HFF-Myc (cell line): ENCODE measurements at regions not wholly inside any gene's neighbourhood (a gene's known extent, or its start where the extent isn't known, plus 50 kb on each side); places are given as distances from the start of the nearest gene placed in this dataset.

Experiments used
- DNase-seq: peaks from one replicate; pipeline ENCODE4 v3.0.0-alpha.2; 2011; ENCODE audit warnings: low read depth; ENCODE audit errors: extremely low read depth
- H3K4me3 ChIP-seq: replicated peaks from 2 replicates; pipeline ENCODE4 v1.5.1; 2011; ENCODE audit warnings: low read depth, mild to moderate bottlenecking, control low read depth, low read length
- TF ChIP-seq, protein P1 (sequence below): IDR thresholded peaks from 2 replicates; pipeline ENCODE4 v1.5.1; 2012; ENCODE audit warnings: mild to moderate bottlenecking, low read depth, low read length, control low read depth; ENCODE audit errors: missing control alignments

DNA sequence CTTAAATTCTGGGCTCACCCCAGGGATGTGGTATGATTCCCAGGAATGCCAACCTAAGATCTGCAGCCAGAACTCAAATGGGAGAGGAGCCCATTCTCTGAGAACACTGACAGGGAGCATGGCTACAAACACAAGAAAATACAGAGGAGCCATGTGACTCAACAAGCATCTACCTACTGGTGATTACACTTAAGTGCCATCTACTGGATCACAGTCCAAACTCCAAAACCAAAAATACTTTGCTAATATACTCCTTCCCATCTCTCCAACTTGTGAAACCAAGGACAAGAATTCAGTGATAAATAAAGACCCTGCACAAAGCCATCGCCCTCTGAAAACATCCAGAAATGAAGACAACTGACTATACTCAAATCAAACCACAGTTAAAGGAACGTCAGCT, 116.9 kb downstream of the NR4A2 start:
- no peak overlapping the region for H3K4me3 ChIP-seq
- TF ChIP-seq, protein P1, sequence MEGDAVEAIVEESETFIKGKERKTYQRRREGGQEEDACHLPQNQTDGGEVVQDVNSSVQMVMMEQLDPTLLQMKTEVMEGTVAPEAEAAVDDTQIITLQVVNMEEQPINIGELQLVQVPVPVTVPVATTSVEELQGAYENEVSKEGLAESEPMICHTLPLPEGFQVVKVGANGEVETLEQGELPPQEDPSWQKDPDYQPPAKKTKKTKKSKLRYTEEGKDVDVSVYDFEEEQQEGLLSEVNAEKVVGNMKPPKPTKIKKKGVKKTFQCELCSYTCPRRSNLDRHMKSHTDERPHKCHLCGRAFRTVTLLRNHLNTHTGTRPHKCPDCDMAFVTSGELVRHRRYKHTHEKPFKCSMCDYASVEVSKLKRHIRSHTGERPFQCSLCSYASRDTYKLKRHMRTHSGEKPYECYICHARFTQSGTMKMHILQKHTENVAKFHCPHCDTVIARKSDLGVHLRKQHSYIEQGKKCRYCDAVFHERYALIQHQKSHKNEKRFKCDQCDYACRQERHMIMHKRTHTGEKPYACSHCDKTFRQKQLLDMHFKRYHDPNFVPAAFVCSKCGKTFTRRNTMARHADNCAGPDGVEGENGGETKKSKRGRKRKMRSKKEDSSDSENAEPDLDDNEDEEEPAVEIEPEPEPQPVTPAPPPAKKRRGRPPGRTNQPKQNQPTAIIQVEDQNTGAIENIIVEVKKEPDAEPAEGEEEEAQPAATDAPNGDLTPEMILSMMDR: no peak
- DNase-seq: no peak

DNA sequence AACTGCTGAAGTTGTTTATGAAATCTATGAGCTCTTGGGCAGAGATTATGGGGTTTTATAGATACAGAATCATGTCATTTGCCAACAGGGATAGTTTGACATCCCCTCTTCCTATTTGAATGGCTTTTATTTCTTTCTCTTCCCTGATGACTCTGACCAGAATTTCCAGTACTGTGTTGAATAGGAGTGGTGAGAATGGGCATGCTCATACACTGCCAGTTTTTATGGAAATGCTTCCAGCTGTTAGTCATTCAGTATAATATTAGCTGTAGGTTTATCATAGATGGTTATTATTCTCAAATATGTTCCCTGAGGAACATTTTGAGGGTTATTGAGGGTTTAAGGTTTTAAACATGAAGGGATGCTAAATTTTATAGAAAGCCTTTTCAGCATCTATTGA, 121.2 kb downstream of the NR4A2 start:
- TF ChIP-seq, protein P1: no peak
- H3K4me3 ChIP-seq: no peak overlapping the region
- no peak for DNase-seq

DNA sequence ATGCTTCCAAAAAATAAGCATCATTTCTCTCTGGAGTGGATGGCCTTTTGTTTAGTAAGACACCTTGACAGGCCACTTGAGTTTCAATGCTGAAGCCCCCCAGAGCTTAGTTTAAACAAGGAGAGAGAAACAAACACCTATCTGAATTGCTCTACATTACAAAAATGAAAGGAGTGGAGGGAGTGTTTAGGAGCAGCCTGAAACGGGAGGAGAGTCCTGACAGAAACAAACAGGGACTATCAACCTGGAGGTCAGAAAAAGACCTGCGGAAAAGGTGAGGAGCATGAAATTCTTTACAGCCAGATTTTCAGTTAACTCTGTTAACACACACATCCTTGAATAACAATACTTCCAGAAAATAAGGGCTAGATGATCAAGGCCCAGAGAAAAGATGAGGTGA, 126.2 kb downstream of the NR4A2 start:
- H3K4me3 ChIP-seq: no peak overlapping the region
- no peak for DNase-seq
- TF ChIP-seq, protein P1: no peak

DNA sequence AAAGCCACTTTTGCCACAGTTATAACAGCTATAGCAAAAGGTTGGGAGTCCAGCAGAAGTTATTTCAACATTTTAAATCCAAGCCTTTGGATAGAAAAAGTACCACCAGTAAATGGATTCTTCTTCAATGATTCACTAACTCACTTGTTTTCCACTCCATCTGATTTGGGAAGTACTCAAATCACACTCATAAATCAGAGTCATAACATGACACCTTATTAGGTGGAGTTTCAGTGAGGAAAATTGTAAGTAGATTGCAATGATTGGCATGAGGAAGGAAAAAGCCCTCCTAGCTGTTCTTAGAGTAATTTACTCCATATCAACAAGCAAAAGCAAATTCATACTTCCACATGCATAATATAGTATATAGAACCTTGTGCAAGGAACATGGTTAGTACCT, 132.9 kb downstream of the NR4A2 start:
- TF ChIP-seq, protein P1: no peak
- H3K4me3 ChIP-seq: no peak overlapping the region
- no peak for DNase-seq

DNA sequence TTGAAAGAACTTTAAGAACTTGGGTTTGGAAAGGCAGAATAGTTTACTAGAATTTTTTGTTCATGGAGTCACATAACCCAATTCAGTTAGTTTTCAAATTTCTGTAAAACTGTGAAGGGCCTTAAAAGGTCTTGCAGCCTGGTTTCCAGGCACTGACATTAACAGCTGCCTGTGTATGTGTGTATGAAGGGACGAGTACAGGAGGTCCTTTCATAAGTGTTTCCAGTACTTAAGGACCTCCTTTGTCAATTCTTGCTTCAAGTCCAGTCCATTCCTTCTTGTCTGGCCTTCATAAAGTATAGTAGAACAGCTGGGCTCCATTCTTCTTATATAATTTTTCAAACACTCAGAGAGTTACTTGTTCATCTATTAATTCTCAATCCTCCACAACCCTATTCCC, 136.5 kb downstream of the NR4A2 start:
- TF ChIP-seq, protein P1: no peak
- no peak overlapping the region for H3K4me3 ChIP-seq
- no peak for DNase-seq

DNA sequence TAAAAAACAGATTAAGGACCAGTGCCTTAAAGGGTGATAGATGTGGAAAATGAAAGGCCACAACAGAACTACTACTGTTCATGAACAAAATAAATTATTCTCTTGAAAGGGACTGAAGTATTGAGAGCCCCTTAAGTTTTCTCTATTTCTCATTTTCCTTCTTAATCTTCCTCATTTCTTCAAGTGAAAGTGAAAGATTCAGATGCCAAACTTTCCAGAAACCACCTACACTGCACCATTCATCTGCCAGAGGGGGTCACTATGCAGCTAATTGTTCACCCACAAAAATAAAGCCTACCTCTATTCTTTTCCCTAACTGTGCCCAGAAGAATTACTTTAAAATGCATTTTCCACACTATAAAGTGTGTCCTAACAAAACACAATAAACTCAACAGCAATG, 140.1 kb downstream of the NR4A2 start:
- DNase-seq: no peak
- TF ChIP-seq, protein P1: no peak
- H3K4me3 ChIP-seq: no peak overlapping the region

DNA sequence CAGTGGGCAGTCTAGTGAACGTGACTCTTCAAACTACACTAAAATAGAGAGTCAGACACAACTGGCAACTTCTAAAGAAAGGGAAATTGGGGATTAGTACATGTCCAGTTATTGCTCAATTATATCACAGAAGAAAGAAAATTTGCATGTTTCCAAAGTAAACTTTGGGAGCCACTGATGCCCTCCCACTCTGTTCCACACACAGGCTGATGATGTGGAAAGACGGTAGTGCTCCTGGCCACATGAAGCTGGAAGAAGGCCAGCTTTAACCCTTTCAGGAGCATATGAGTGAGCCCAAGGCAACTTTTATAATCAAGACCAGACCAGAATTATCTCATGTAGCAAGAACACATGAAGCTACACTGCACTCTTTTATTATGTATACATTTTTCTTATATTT, 141.0 kb downstream of the NR4A2 start:
- TF ChIP-seq, protein P1: no peak
- DNase-seq: no peak
- no peak overlapping the region for H3K4me3 ChIP-seq
